H9 (cell line): ENCODE measurements at regions not wholly inside any gene's neighbourhood (a gene's known extent, or its start where the extent isn't known, plus 50 kb on each side); places are given as distances from the start of the nearest gene placed in this dataset.

Experiments
- DNase-seq: peaks from one replicate; pipeline ENCODE4 v3.0.0-alpha.2; 2017
- H2AFZ ChIP-seq: one replicate; pipeline ENCODE4 v1.6.1; 2013; ENCODE audit warnings: mild to moderate bottlenecking, low read length, control low read depth, moderate library complexity
- H2AK5ac ChIP-seq: 2 replicates; pipeline ENCODE4 v1.6.1; 2013; ENCODE audit warnings: low read length, control low read depth, mixed read lengths; ENCODE audit not compliant: insufficient read length
- H2BK120ac ChIP-seq: one replicate; pipeline ENCODE4 v1.6.1; 2013; ENCODE audit warnings: low read depth, mild to moderate bottlenecking, low read length, control low read depth, inconsistent platforms; ENCODE audit not compliant: poor library complexity, severe bottlenecking
- H2BK12ac ChIP-seq: 2 replicates; pipeline ENCODE4 v1.6.1; 2013; ENCODE audit warnings: low read length, control low read depth, mixed read lengths, low read depth; ENCODE audit not compliant: insufficient read length
- H2BK15ac ChIP-seq: 2 replicates; pipeline ENCODE4 v1.6.1; 2013; ENCODE audit warnings: low read depth, low read length, control low read depth
- H2BK20ac ChIP-seq: one replicate; pipeline ENCODE4 v1.6.1; 2013; ENCODE audit warnings: low read depth, mild to moderate bottlenecking, low read length, control low read depth, inconsistent platforms; ENCODE audit not compliant: poor library complexity, severe bottlenecking
- H2BK5ac ChIP-seq: 2 replicates; pipeline ENCODE4 v1.6.1; 2013; ENCODE audit warnings: low read length, control low read depth, mixed read lengths; ENCODE audit not compliant: insufficient read length
- H3K14ac ChIP-seq: 2 replicates; pipeline ENCODE4 v1.6.1; 2013; ENCODE audit warnings: low read length, control low read depth; ENCODE audit not compliant: insufficient read depth
- H3K18ac ChIP-seq: 2 replicates; pipeline ENCODE4 v1.6.1; 2013; ENCODE audit warnings: low read depth, mild to moderate bottlenecking, mixed read lengths, low read length, control low read depth; ENCODE audit not compliant: insufficient read length
- H3K23ac ChIP-seq: 2 replicates; pipeline ENCODE4 v1.6.1; 2013; ENCODE audit warnings: low read length, control low read depth, mixed read lengths, low read depth; ENCODE audit not compliant: insufficient read length
- H3K23me2 ChIP-seq: 2 replicates; pipeline ENCODE4 v1.6.1; 2013; ENCODE audit warnings: low read depth, mild to moderate bottlenecking, mixed read lengths, low read length, control low read depth; ENCODE audit not compliant: insufficient read length, poor library complexity, severe bottlenecking
- H3K27ac ChIP-seq: 2 replicates; pipeline ENCODE4 v1.5.1; 2013; ENCODE audit warnings: low read length, control low read depth, mixed read lengths, low read depth; ENCODE audit not compliant: insufficient read length
- H3K27me3 ChIP-seq: 2 replicates; pipeline ENCODE4 v1.6.1; 2013; ENCODE audit warnings: low read length, control low read depth, inconsistent platforms; ENCODE audit not compliant: insufficient read depth
- H3K4ac ChIP-seq: 2 replicates; pipeline ENCODE4 v1.6.1; 2013; ENCODE audit warnings: low read depth, mild to moderate bottlenecking, control low read depth, inconsistent platforms, low read length, moderate library complexity
- H3K4me1 ChIP-seq: 2 replicates; pipeline ENCODE4 v1.6.1; 2013; ENCODE audit warnings: low read length, control low read depth, inconsistent platforms; ENCODE audit not compliant: insufficient read depth
- H3K4me2 ChIP-seq: 2 replicates; pipeline ENCODE4 v1.6.1; 2013; ENCODE audit warnings: low read length, control low read depth, mixed read lengths; ENCODE audit not compliant: insufficient read length, insufficient read depth
- H3K56ac ChIP-seq: 2 replicates; pipeline ENCODE4 v1.6.1; 2013; ENCODE audit warnings: low read depth, mild to moderate bottlenecking, mixed read lengths, low read length, control low read depth; ENCODE audit not compliant: insufficient read length
- H3K79me1 ChIP-seq: 2 replicates; pipeline ENCODE4 v1.6.1; 2013; ENCODE audit warnings: low read depth, mild to moderate bottlenecking, moderate library complexity, low read length, control low read depth, inconsistent platforms; ENCODE audit not compliant: insufficient read depth, poor library complexity, severe bottlenecking
- H3K79me2 ChIP-seq: 2 replicates; pipeline ENCODE4 v1.6.1; 2013; ENCODE audit warnings: low read length, control low read depth, inconsistent platforms; ENCODE audit not compliant: insufficient read depth
- H3K9ac ChIP-seq: 2 replicates; pipeline ENCODE4 v1.6.1; 2013; ENCODE audit warnings: low read length, control low read depth, mixed read lengths; ENCODE audit not compliant: insufficient read length; ENCODE audit errors: extremely low read depth
- H3K9me3 ChIP-seq: one replicate; pipeline ENCODE4 v1.6.1; 2013; ENCODE audit warnings: low read depth, low read length, inconsistent platforms; ENCODE audit not compliant: control insufficient read depth
- H3T11ph ChIP-seq: one replicate; pipeline ENCODE4 v1.6.1; 2013; ENCODE audit warnings: mild to moderate bottlenecking, low read length, control low read depth, inconsistent platforms
- H4K20me1 ChIP-seq: one replicate; pipeline ENCODE4 v1.6.1; 2013; ENCODE audit not compliant: control insufficient read depth, insufficient read length, insufficient read depth
- H4K5ac ChIP-seq: 2 replicates; pipeline ENCODE4 v1.6.1; 2013; ENCODE audit warnings: low read depth, mild to moderate bottlenecking, mixed read lengths, low read length, control low read depth; ENCODE audit not compliant: insufficient read length
- H4K8ac ChIP-seq: replicated peaks from 2 replicates; pipeline ENCODE4 v1.6.1; 2013; ENCODE audit warnings: low read length, control low read depth, mixed read lengths, low read depth; ENCODE audit not compliant: insufficient read length
- H4K91ac ChIP-seq: 2 replicates; pipeline ENCODE4 v1.6.1; 2013; ENCODE audit warnings: low read depth, mild to moderate bottlenecking, moderate library complexity, mixed read lengths, low read length, control low read depth; ENCODE audit not compliant: insufficient read length
- H3K27ac Mint-ChIP-seq, 3 experiments: 2 replicates in 2 of 3; 3 replicates in 1 of 3; pipeline ENCODE4 v1.8.0; 2020 to 2021; ENCODE audit warnings: mixed read lengths in 3 of 3, mild to moderate bottlenecking in 1 of 3, moderate library complexity in 1 of 3
- H3K27me3 Mint-ChIP-seq: 2 replicates; pipeline ENCODE4 v1.8.0; 2021; ENCODE audit warnings: low read depth, mild to moderate bottlenecking, moderate library complexity, mixed read lengths
- H3K36me3 Mint-ChIP-seq, 3 experiments: 2 replicates in 2 of 3; 3 replicates in 1 of 3; pipeline ENCODE4 v1.8.0; 2020 to 2021; ENCODE audit warnings: low read depth in 3 of 3, mixed read lengths in 3 of 3; ENCODE audit not compliant: insufficient read depth in 1 of 3
- H3K4me1 Mint-ChIP-seq, 2 experiments: 2 replicates each; pipeline ENCODE4 v1.8.0; 2020; ENCODE audit warnings: mixed read lengths in 2 of 2
- H3K4me3 Mint-ChIP-seq, 2 experiments: 2 replicates in 1 of 2; 3 replicates in 1 of 2; pipeline ENCODE4 v1.8.0; 2020 to 2021; ENCODE audit warnings: mild to moderate bottlenecking in 2 of 2, mixed read lengths in 2 of 2, moderate library complexity in 1 of 2
- H3K9me3 Mint-ChIP-seq, 2 experiments: 2 replicates in 1 of 2; 3 replicates in 1 of 2; pipeline ENCODE4 v1.8.0; 2020; ENCODE audit warnings: mild to moderate bottlenecking in 2 of 2, mixed read lengths in 2 of 2, moderate library complexity in 1 of 2
- WGBS: extraction: QIAGEN DNeasy Blood & Tissue Kit; methylation state at CpG from one replicate; pipeline ENCODE4 v1.1.7; 2013; ENCODE audit warnings: missing lambda C conversion rate, low lambda C conversion rate, mixed read lengths; ENCODE audit not compliant: insufficient read length; ENCODE audit errors: extremely low coverage; 5-methylcytosine and 5-hydroxymethylcytosine counted together
- TF ChIP-seq, protein P1 (sequence below): fragments of 200-600 bp; sonication (generic); conservative IDR thresholded peaks from 3 replicates; pipeline ENCODE4 v1.8.0; 2021; ENCODE audit warnings: antibody characterized with exemption, mild to moderate bottlenecking

DNA sequence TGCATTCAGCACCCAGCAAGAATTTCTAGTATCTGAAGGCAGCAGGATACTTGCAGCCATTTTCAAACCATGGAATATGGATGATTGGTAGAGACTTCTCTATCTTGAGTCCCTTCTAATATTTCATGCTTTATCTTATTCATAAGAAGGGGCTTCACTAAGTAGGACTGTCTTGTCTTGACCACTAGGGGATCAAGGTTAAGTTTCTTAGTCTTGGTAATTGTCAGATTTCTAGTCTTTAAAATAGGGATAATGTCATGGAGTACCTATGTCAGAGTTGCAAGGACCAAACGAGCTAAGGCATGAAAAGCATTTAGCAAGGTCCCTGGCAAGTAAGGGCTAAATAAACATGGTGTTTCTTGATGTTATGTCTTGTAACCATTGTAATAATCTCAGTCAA, 68.5 kb upstream of the ESR1 start:
- no peak overlapping the region for H3K56ac ChIP-seq
- H3K4ac ChIP-seq = no peak overlapping the region
- no peak overlapping the region for H2BK5ac ChIP-seq
- no peak overlapping the region for H2AK5ac ChIP-seq
- no peaks in the 10 kb centered on the region for H3K36me3 Mint-ChIP-seq
- H3K23ac ChIP-seq = no peak overlapping the region
- H3T11ph ChIP-seq = no peak overlapping the region
- H2BK20ac ChIP-seq = no peak overlapping the region
- H4K8ac ChIP-seq = no peak overlapping the region
- H3K23me2 ChIP-seq = no peaks in the 10 kb centered on the region
- no peaks in the 10 kb centered on the region for H3K27me3 Mint-ChIP-seq
- H3K18ac ChIP-seq = no peak overlapping the region
- no peak overlapping the region for H3K4me2 ChIP-seq
- H2AFZ ChIP-seq = no peak overlapping the region
- no peak overlapping the region for H2BK12ac ChIP-seq
- H2BK15ac ChIP-seq = no peak overlapping the region
- no peak overlapping the region for H3K27ac ChIP-seq
- no peaks in the 10 kb centered on the region for H3K4me1 ChIP-seq
- H3K4me3 Mint-ChIP-seq = no peak overlapping the region
- no peak overlapping the region for H2BK120ac ChIP-seq
- H3K14ac ChIP-seq = no peak overlapping the region
- no peak overlapping the region for H3K9ac ChIP-seq
- H4K91ac ChIP-seq = no peak overlapping the region
- no peak for DNase-seq
- H3K9me3 ChIP-seq = no peaks in the 10 kb centered on the region
- H4K20me1 ChIP-seq = no peaks in the 10 kb centered on the region
- H3K79me2 ChIP-seq = no peaks in the 10 kb centered on the region
- H3K79me1 ChIP-seq = no peaks in the 10 kb centered on the region
- no peaks in the 10 kb centered on the region for H3K27me3 ChIP-seq
- WGBS = no CpG with 5 or more reads among the region's 1 CpG
- H3K4me1 Mint-ChIP-seq = no peaks in the 10 kb centered on the region
- no peak overlapping the region for H3K27ac Mint-ChIP-seq
- H3K9me3 Mint-ChIP-seq = no peaks in the 10 kb centered on the region
- H4K5ac ChIP-seq = no peak overlapping the region
- TF ChIP-seq, protein P1, sequence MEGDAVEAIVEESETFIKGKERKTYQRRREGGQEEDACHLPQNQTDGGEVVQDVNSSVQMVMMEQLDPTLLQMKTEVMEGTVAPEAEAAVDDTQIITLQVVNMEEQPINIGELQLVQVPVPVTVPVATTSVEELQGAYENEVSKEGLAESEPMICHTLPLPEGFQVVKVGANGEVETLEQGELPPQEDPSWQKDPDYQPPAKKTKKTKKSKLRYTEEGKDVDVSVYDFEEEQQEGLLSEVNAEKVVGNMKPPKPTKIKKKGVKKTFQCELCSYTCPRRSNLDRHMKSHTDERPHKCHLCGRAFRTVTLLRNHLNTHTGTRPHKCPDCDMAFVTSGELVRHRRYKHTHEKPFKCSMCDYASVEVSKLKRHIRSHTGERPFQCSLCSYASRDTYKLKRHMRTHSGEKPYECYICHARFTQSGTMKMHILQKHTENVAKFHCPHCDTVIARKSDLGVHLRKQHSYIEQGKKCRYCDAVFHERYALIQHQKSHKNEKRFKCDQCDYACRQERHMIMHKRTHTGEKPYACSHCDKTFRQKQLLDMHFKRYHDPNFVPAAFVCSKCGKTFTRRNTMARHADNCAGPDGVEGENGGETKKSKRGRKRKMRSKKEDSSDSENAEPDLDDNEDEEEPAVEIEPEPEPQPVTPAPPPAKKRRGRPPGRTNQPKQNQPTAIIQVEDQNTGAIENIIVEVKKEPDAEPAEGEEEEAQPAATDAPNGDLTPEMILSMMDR = peak; percentile 36; the same call in 2 of the 3 replicates
